HAP-1 (cell line): ENCODE measurements at regions not wholly inside any gene's neighbourhood (a gene's known extent, or its start where the extent isn't known, plus 50 kb on each side); places are given as distances from the start of the nearest gene placed in this dataset.

Experiments
- DNase-seq, 2 experiments: peaks; one replicate each; pipeline ENCODE4 v3.0.0-alpha.2; 2016 to 2020; ENCODE audit warnings: low spot score in 2 of 2
- H3K27me3 ChIP-seq: fragments of 250-450 bp; sonication (Bioruptor Pico); 2 replicates; pipeline ENCODE4 v1.5.1; 2020; ENCODE audit warnings: low read depth, mild to moderate bottlenecking, moderate library complexity
- H3K36me3 ChIP-seq: fragments of 250-450 bp; sonication (Bioruptor Pico); replicated peaks from 2 replicates; pipeline ENCODE4 v1.5.1; 2020; ENCODE audit warnings: mild to moderate bottlenecking
- H3K4me1 ChIP-seq: fragments of 250-450 bp; sonication (Bioruptor Pico); 2 replicates; pipeline ENCODE4 v1.5.1; 2020; ENCODE audit warnings: mild to moderate bottlenecking
- H3K4me3 ChIP-seq: fragments of 250-450 bp; sonication (Bioruptor Pico); 2 replicates; pipeline ENCODE4 v1.5.1; 2020; ENCODE audit warnings: mild to moderate bottlenecking, moderate library complexity
- H3K9me3 ChIP-seq: fragments of 250-450 bp; sonication (Bioruptor Pico); 2 replicates; pipeline ENCODE4 v1.5.1; 2020; ENCODE audit warnings: mild to moderate bottlenecking, moderate library complexity
- in situ Hi-C: fragments of 300-500 bp; cut with MboI; formaldehyde crosslinking; loops from 3 replicates; pipeline ENCODE4 v1.14.3; 2020; ENCODE audit warnings: low sequenced_read_pairs, inconsistent platforms, mixed read lengths

GRCh38 chr4:157889788-157890187, 283.0 kb downstream of the GASK1B start:
- in situ Hi-C loops, result no loop called here
- peaks cover 43% of the 10 kb centered on the region for H3K4me1 ChIP-seq
- H3K27me3 ChIP-seq, result no peaks in the 10 kb centered on the region
- H3K9me3 ChIP-seq, result no peaks in the 10 kb centered on the region
- DNase-seq, result no peak
- no peaks in the 10 kb centered on the region for H3K36me3 ChIP-seq
- H3K4me3 ChIP-seq, result no peak overlapping the region

- in situ Hi-C loops, result no loop called here
- Histone ChIP-seq H3K36me3 (no peaks in the 10 kb centered on the region), H3K4me1 (peaks cover 43% of the 10 kb centered on the region), H3K9me3 (no peaks in the 10 kb centered on the region), H3K27me3 (no peaks in the 10 kb centered on the region), H3K4me3 (no peak overlapping the region)
- no peak for DNase-seq
These were observed 284.5 kb downstream of the GASK1B start for GRCh38 chr4:157888281-157888680.

GRCh38 chr4:157887316-157887715, 285.5 kb downstream of the GASK1B start:
- H3K36me3 ChIP-seq, result no peaks in the 10 kb centered on the region
- H3K4me3 ChIP-seq, result no peak overlapping the region
- H3K27me3 ChIP-seq, result no peaks in the 10 kb centered on the region
- in situ Hi-C loops, result no loop called here
- peaks cover 46% of the 10 kb centered on the region for H3K4me1 ChIP-seq
- H3K9me3 ChIP-seq, result no peaks in the 10 kb centered on the region
- peak; percentile 66 to 97 for DNase-seq

- Histone ChIP-seq H3K27me3 (no peaks in the 10 kb centered on the region), H3K4me1 (peaks cover 47% of the 10 kb centered on the region), H3K36me3 (no peaks in the 10 kb centered on the region), H3K4me3 (no peak overlapping the region), H3K9me3 (no peaks in the 10 kb centered on the region)
- DNase-seq, result no peak
- in situ Hi-C loops, result no loop called here
These were observed 286.2 kb downstream of the GASK1B start for GRCh38 chr4:157886645-157887044.

GRCh38 chr4:157885811-157886210, 287.0 kb downstream of the GASK1B start:
- no peak for DNase-seq
- in situ Hi-C loops, result no loop called here
- H3K4me1 ChIP-seq, result peaks cover 50% of the 10 kb centered on the region

GRCh38 chr4:157882901-157883300, 289.9 kb downstream of the GASK1B start:
- Histone ChIP-seq H3K27me3 (no peaks in the 10 kb centered on the region), H3K36me3 (no peaks in the 10 kb centered on the region), H3K9me3 (no peaks in the 10 kb centered on the region), H3K4me3 (no peak overlapping the region), H3K4me1 (peaks cover 30% of the 10 kb centered on the region)
- in situ Hi-C loops, result no loop called here
- no peak for DNase-seq

More at GRCh38 chr4:157885811-157886210, 287.0 kb downstream of the GASK1B start:
- H3K27me3 ChIP-seq, result no peaks in the 10 kb centered on the region
- H3K36me3 ChIP-seq, result no peaks in the 10 kb centered on the region
- H3K4me3 ChIP-seq, result no peak overlapping the region
- no peaks in the 10 kb centered on the region for H3K9me3 ChIP-seq

- no peak for DNase-seq
- Histone ChIP-seq H3K9me3 (no peaks in the 10 kb centered on the region), H3K4me1 (peaks cover 10% of the 10 kb centered on the region; the same call in 1 of the 2 replicates), H3K27me3 (no peaks in the 10 kb centered on the region), H3K4me3 (no peak overlapping the region), H3K36me3 (no peaks in the 10 kb centered on the region)
- in situ Hi-C loops, result no loop called here
These were observed 292.1 kb downstream of the GASK1B start for GRCh38 chr4:157880761-157881160.

GRCh38 chr4:157854819-157855218, 318.0 kb downstream of the GASK1B start:
- Histone ChIP-seq H3K36me3 (no peaks in the 10 kb centered on the region), H3K4me1 (no peaks in the 10 kb centered on the region; the same call in 1 of the 2 replicates), H3K9me3 (no peaks in the 10 kb centered on the region), H3K4me3 (no peak overlapping the region), H3K27me3 (no peaks in the 10 kb centered on the region)
- DNase-seq, result no peak
- in situ Hi-C loops, result no loop called here

GRCh38 chr4:157840648-157841047, 332.2 kb downstream of the GASK1B start:
- H3K36me3 ChIP-seq, result no peaks in the 10 kb centered on the region
- no peak for DNase-seq
- in situ Hi-C loops, result no loop called here
- no peaks in the 10 kb centered on the region for H3K9me3 ChIP-seq
- H3K4me1 ChIP-seq, result peaks cover 53% of the 10 kb centered on the region
- no peak overlapping the region for H3K4me3 ChIP-seq
- H3K27me3 ChIP-seq, result no peaks in the 10 kb centered on the region

GRCh38 chr4:157840034-157840433, 332.8 kb downstream of the GASK1B start:
- no peaks in the 10 kb centered on the region; the same call in 1 of the 2 replicates for H3K36me3 ChIP-seq
- H3K4me1 ChIP-seq, result peaks cover 58% of the 10 kb centered on the region
- in situ Hi-C loops, result no loop called here
- no peak overlapping the region for H3K4me3 ChIP-seq
- no peaks in the 10 kb centered on the region for H3K27me3 ChIP-seq
- H3K9me3 ChIP-seq, result no peaks in the 10 kb centered on the region
- DNase-seq, result peak in 1 of 2 experiments; percentile 22

GRCh38 chr4:157838366-157838765, 334.5 kb downstream of the GASK1B start:
- H3K36me3 ChIP-seq, result no peaks in the 10 kb centered on the region; the same call in 1 of the 2 replicates
- in situ Hi-C loops, result no loop called here

GRCh38 chr4:157837071-157837703, 335.6 kb downstream of the GASK1B start:
- in situ Hi-C loops, result no loop called here
- Histone ChIP-seq H3K4me3 (no peak overlapping the region), H3K4me1 (peaks cover 58% of the 10 kb centered on the region), H3K9me3 (no peaks in the 10 kb centered on the region), H3K27me3 (no peaks in the 10 kb centered on the region), H3K36me3 (no peaks in the 10 kb centered on the region; the same call in 1 of the 2 replicates)
- DNase-seq, result peak in 1 of 2 experiments; percentile 99

More at GRCh38 chr4:157838366-157838765, 334.5 kb downstream of the GASK1B start:
- Histone ChIP-seq H3K9me3 (no peaks in the 10 kb centered on the region), H3K27me3 (no peaks in the 10 kb centered on the region), H3K4me3 (no peak overlapping the region), H3K4me1 (peaks cover 58% of the 10 kb centered on the region)
- peak; percentile 25 to 62 for DNase-seq

- in situ Hi-C loops, result no loop called here
- DNase-seq, result no peak
- Histone ChIP-seq H3K9me3 (no peaks in the 10 kb centered on the region), H3K27me3 (no peaks in the 10 kb centered on the region), H3K36me3 (no peaks in the 10 kb centered on the region; the same call in 1 of the 2 replicates), H3K4me3 (no peak overlapping the region), H3K4me1 (peaks cover 16% of the 10 kb centered on the region)
These were observed 340.2 kb downstream of the GASK1B start for GRCh38 chr4:157832596-157832995.

GRCh38 chr4:157824021-157824420, 348.8 kb downstream of the GASK1B start:
- Histone ChIP-seq H3K36me3 (no peaks in the 10 kb centered on the region), H3K9me3 (peaks cover 5% of the 10 kb centered on the region), H3K4me3 (no peak overlapping the region), H3K27me3 (no peaks in the 10 kb centered on the region), H3K4me1 (no peaks in the 10 kb centered on the region)
- in situ Hi-C loops, result no loop called here
- no peak for DNase-seq

GRCh38 chr4:157821814-157822213, 351.0 kb downstream of the GASK1B start:
- H3K4me3 ChIP-seq, result no peak overlapping the region
- no peaks in the 10 kb centered on the region for H3K36me3 ChIP-seq
- no peaks in the 10 kb centered on the region for H3K27me3 ChIP-seq
- H3K4me1 ChIP-seq, result no peaks in the 10 kb centered on the region
- H3K9me3 ChIP-seq, result peaks cover 5% of the 10 kb centered on the region
- no peak for DNase-seq
- in situ Hi-C loops, result no loop called here
